ENCODE measurements at regions not wholly inside any gene's neighbourhood (a gene's known extent, or its start where the extent isn't known, plus 50 kb on each side); places are given as distances from the start of the nearest gene placed in this dataset.

DNA sequence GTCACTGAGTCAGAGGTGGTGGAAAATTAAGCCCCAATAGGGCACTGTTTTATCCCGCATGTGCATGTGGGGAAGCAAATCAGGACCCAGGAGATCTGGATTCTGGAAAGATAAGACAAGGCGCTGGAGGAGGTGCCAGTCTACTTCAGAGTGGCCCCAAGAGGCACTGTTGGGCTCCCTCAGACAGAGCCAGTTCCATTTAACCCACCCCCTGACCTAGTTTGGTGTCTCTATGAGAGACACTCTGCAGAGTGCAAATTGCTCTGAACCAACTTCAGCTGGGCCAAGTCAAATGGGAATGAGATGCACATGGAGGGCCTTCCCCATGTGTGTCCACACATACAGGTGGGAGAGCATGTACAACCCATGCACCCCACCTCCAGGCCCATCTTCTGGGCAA, 71.1 kb upstream of the MED9 start (continued):
- TF ChIP-seq, protein P1, sequence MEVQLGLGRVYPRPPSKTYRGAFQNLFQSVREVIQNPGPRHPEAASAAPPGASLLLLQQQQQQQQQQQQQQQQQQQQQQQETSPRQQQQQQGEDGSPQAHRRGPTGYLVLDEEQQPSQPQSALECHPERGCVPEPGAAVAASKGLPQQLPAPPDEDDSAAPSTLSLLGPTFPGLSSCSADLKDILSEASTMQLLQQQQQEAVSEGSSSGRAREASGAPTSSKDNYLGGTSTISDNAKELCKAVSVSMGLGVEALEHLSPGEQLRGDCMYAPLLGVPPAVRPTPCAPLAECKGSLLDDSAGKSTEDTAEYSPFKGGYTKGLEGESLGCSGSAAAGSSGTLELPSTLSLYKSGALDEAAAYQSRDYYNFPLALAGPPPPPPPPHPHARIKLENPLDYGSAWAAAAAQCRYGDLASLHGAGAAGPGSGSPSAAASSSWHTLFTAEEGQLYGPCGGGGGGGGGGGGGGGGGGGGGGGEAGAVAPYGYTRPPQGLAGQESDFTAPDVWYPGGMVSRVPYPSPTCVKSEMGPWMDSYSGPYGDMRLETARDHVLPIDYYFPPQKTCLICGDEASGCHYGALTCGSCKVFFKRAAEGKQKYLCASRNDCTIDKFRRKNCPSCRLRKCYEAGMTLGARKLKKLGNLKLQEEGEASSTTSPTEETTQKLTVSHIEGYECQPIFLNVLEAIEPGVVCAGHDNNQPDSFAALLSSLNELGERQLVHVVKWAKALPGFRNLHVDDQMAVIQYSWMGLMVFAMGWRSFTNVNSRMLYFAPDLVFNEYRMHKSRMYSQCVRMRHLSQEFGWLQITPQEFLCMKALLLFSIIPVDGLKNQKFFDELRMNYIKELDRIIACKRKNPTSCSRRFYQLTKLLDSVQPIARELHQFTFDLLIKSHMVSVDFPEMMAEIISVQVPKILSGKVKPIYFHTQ (CRISPR knock-in tag; IDR thresholded peaks at IDR 0.05) = no peak

DNA sequence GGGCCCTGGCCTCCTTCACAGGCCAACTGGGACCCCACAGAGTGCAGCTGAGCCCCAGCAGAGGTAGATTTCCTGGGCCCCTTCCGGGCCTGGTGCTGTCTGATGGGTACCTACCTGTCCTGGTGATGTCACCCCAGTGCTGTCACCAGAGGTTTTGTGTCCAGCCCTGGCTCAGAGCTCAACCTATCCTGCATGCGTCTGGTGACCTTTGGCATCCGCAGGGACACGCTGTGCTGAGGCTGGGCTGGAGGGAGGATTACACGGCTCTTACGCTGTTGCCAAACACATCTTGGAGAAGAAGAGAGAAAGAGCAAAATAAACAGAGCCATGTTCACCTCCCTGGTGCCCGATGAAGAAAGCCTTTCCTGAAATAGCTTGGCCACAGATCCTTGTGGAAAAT, 70.6 kb upstream of the MED9 start:
- Mint-ChIP-seq H3K27me3 (ENCODE audit: low read depth) (no peaks in the 10 kb centered on the region; the same call in none of the 2 replicates), H3K4me3 (no peak overlapping the region), H3K36me3 (no peaks in the 10 kb centered on the region), H3K27ac (no peak overlapping the region), H3K4me1 (peaks cover 16% of the 10 kb centered on the region), H3K9me3 (no peaks in the 10 kb centered on the region)
- ChIA-PET CTCF (no interaction called here), POLR2A (no interaction called here)
- TF ChIP-seq SMAD3 (CRISPR knock-in tag; IDR thresholded peaks at IDR 0.05; ENCODE audit: borderline replicate concordance) (no peak), GABPB1 (CRISPR knock-in tag; IDR thresholded peaks at IDR 0.05) (0 out of 2 replicates have a peak, but pooled peaks have one; percentile 35)
- ATAC-seq (no peak), DNase-seq (ENCODE audit: low spot score) (no peak)

DNA sequence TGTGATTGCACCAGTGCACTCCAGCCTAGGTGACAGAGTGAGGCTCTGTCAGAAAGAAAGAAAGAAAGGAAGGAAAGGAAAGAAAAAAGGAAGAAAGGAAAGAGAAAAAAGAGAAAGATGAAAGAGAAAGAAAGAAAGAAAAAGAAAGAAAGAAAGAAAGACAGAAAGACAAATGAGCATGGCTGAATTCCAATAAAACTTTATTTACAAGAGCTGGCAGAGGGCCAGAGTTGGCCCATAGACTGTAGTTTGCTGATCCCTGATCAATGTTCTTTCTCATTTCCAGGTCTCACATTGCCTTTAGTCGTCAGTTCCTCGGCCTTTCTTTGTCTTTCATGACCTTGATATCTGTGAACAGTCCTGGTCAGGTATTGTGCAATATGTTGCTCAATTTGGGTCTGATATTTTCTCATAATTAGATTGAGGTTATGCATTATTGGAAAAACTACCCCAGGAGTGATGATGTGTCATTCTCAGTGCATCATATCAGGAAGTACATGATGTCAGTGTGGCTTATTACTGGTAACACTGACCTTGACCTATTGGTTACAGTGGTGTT, 68.5 kb upstream of the MED9 start:
- DNase-seq (ENCODE audit: low spot score) (no peak), ATAC-seq (no peak)
- CTCF ChIA-PET = no interaction called here
- Mint-ChIP-seq H3K27me3 (ENCODE audit: low read depth) (peaks cover 7% of the 10 kb centered on the region), H3K4me1 (peaks cover 8% of the 10 kb centered on the region), H3K27ac (no peak overlapping the region), H3K36me3 (no peaks in the 10 kb centered on the region), H3K9me3 (peaks cover 2% of the 10 kb centered on the region; the same call in 1 of the 2 replicates), H3K4me3 (no peak overlapping the region)
- POLR2A ChIA-PET = no interaction called here
- TF ChIP-seq ATF1 (CRISPR knock-in tag; IDR thresholded peaks at IDR 0.05) = no peak
- TF ChIP-seq, protein P2, sequence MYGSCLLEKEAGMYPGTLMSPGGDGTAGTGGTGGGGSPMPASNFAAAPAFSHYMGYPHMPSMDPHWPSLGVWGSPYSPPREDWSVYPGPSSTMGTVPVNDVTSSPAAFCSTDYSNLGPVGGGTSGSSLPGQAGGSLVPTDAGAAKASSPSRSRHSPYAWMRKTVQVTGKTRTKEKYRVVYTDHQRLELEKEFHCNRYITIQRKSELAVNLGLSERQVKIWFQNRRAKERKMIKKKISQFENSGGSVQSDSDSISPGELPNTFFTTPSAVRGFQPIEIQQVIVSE (CRISPR knock-in tag; IDR thresholded peaks at IDR 0.05; ENCODE audit: borderline replicate concordance) = no peak
- TF ChIP-seq, protein P3, sequence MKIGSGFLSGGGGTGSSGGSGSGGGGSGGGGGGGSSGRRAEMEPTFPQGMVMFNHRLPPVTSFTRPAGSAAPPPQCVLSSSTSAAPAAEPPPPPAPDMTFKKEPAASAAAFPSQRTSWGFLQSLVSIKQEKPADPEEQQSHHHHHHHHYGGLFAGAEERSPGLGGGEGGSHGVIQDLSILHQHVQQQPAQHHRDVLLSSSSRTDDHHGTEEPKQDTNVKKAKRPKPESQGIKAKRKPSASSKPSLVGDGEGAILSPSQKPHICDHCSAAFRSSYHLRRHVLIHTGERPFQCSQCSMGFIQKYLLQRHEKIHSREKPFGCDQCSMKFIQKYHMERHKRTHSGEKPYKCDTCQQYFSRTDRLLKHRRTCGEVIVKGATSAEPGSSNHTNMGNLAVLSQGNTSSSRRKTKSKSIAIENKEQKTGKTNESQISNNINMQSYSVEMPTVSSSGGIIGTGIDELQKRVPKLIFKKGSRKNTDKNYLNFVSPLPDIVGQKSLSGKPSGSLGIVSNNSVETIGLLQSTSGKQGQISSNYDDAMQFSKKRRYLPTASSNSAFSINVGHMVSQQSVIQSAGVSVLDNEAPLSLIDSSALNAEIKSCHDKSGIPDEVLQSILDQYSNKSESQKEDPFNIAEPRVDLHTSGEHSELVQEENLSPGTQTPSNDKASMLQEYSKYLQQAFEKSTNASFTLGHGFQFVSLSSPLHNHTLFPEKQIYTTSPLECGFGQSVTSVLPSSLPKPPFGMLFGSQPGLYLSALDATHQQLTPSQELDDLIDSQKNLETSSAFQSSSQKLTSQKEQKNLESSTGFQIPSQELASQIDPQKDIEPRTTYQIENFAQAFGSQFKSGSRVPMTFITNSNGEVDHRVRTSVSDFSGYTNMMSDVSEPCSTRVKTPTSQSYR (CRISPR knock-in tag; IDR thresholded peaks at IDR 0.05) = no peak
- peak; percentile 43; the same call in 1 of the 2 replicates for TF ChIP-seq GABPB1 (CRISPR knock-in tag; IDR thresholded peaks at IDR 0.05)
- TF ChIP-seq, protein P4, sequence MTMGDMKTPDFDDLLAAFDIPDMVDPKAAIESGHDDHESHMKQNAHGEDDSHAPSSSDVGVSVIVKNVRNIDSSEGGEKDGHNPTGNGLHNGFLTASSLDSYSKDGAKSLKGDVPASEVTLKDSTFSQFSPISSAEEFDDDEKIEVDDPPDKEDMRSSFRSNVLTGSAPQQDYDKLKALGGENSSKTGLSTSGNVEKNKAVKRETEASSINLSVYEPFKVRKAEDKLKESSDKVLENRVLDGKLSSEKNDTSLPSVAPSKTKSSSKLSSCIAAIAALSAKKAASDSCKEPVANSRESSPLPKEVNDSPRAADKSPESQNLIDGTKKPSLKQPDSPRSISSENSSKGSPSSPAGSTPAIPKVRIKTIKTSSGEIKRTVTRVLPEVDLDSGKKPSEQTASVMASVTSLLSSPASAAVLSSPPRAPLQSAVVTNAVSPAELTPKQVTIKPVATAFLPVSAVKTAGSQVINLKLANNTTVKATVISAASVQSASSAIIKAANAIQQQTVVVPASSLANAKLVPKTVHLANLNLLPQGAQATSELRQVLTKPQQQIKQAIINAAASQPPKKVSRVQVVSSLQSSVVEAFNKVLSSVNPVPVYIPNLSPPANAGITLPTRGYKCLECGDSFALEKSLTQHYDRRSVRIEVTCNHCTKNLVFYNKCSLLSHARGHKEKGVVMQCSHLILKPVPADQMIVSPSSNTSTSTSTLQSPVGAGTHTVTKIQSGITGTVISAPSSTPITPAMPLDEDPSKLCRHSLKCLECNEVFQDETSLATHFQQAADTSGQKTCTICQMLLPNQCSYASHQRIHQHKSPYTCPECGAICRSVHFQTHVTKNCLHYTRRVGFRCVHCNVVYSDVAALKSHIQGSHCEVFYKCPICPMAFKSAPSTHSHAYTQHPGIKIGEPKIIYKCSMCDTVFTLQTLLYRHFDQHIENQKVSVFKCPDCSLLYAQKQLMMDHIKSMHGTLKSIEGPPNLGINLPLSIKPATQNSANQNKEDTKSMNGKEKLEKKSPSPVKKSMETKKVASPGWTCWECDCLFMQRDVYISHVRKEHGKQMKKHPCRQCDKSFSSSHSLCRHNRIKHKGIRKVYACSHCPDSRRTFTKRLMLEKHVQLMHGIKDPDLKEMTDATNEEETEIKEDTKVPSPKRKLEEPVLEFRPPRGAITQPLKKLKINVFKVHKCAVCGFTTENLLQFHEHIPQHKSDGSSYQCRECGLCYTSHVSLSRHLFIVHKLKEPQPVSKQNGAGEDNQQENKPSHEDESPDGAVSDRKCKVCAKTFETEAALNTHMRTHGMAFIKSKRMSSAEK (CRISPR knock-in tag; IDR thresholded peaks at IDR 0.05; ENCODE audit: borderline replicate concordance) = no peak
- TF ChIP-seq, protein P5, sequence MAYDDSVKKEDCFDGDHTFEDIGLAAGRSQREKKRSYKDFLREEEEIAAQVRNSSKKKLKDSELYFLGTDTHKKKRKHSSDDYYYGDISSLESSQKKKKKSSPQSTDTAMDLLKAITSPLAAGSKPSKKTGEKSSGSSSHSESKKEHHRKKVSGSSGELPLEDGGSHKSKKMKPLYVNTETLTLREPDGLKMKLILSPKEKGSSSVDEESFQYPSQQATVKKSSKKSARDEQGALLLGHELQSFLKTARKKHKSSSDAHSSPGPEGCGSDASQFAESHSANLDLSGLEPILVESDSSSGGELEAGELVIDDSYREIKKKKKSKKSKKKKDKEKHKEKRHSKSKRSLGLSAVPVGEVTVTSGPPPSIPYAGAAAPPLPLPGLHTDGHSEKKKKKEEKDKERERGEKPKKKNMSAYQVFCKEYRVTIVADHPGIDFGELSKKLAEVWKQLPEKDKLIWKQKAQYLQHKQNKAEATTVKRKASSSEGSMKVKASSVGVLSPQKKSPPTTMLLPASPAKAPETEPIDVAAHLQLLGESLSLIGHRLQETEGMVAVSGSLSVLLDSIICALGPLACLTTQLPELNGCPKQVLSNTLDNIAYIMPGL (CRISPR knock-in tag; IDR thresholded peaks at IDR 0.05) = no peak
- TF ChIP-seq, protein P6, sequence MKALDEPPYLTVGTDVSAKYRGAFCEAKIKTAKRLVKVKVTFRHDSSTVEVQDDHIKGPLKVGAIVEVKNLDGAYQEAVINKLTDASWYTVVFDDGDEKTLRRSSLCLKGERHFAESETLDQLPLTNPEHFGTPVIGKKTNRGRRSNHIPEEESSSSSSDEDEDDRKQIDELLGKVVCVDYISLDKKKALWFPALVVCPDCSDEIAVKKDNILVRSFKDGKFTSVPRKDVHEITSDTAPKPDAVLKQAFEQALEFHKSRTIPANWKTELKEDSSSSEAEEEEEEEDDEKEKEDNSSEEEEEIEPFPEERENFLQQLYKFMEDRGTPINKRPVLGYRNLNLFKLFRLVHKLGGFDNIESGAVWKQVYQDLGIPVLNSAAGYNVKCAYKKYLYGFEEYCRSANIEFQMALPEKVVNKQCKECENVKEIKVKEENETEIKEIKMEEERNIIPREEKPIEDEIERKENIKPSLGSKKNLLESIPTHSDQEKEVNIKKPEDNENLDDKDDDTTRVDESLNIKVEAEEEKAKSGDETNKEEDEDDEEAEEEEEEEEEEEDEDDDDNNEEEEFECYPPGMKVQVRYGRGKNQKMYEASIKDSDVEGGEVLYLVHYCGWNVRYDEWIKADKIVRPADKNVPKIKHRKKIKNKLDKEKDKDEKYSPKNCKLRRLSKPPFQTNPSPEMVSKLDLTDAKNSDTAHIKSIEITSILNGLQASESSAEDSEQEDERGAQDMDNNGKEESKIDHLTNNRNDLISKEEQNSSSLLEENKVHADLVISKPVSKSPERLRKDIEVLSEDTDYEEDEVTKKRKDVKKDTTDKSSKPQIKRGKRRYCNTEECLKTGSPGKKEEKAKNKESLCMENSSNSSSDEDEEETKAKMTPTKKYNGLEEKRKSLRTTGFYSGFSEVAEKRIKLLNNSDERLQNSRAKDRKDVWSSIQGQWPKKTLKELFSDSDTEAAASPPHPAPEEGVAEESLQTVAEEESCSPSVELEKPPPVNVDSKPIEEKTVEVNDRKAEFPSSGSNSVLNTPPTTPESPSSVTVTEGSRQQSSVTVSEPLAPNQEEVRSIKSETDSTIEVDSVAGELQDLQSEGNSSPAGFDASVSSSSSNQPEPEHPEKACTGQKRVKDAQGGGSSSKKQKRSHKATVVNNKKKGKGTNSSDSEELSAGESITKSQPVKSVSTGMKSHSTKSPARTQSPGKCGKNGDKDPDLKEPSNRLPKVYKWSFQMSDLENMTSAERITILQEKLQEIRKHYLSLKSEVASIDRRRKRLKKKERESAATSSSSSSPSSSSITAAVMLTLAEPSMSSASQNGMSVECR (CRISPR knock-in tag; IDR thresholded peaks at IDR 0.05; ENCODE audit: borderline replicate concordance) = no peak

All from WTC11 (cell line).